GM12875 (cell line): ENCODE measurements at regions not wholly inside any gene's neighbourhood (a gene's known extent, or its start where the extent isn't known, plus 50 kb on each side); places are given as distances from the start of the nearest gene placed in this dataset.

Experiments used
- H3K4me3 ChIP-seq: one replicate; pipeline ENCODE4 v1.5.1; 2011; ENCODE audit warnings: low read depth, low read length, control low read depth
- CTCF ChIP-seq: IDR thresholded peaks from 2 replicates; pipeline ENCODE4 v1.5.1; 2011; ENCODE audit warnings: low read depth, mild to moderate bottlenecking, control low read depth, inconsistent platforms, low read length, moderate library complexity, borderline replicate concordance; ENCODE audit not compliant: insufficient read depth

DNA sequence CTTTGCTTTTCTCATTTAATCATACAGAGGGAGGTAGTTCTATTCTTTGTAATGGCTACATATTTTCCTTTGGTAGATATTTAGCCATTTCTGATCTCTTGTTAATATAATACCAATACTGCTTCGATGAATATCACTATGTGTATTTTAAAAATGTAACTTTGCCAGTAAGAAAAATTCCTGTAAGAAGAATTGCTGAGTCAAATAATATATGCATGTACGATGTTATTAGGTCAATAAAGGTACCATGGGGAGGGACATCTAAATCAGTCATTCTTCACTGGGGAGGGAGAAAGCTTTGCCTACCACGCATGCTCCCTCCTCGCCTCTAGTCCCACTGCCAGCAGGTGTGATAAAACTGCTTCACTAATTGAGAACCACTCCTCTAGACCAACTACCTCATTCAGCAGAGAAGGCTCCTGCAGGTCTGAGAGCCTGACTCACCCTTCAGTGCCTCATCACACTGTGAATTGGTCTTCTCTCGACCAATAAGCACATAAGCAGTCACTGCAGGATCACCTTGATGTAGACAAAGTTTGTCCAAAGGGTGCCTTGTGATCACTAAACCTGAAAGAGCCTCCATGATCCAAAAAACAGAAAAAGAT is 56.1 kb upstream of the TBCA start:
- no peak overlapping the region for H3K4me3 ChIP-seq
- no peak for TF ChIP-seq CTCF

DNA sequence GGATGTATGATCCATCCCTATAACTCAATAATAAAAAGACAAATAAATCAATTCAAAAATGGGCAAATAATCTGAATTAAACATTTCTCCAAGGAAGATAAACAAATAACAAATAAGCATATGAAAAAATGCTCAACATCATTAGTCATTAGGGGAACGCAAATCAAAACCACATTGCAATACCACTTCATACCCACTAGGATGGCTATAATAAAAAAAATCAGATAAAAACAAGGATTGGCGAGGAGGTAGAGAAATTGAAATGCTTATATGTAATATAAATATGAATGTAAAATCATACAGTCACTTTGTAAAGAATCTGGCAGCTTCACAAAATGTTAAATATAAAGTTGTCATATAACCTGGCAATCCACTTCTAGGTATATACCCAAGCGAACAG is 52.3 kb upstream of the TBCA start:
- H3K4me3 ChIP-seq: no peak overlapping the region
- TF ChIP-seq CTCF: no peak
